Fibroblast of lung (primary cell): ENCODE measurements at regions not wholly inside any gene's neighbourhood (a gene's known extent, or its start where the extent isn't known, plus 50 kb on each side); places are given as distances from the start of the nearest gene placed in this dataset.

Source experiments
- EZH2 ChIP-seq: IDR thresholded peaks from 2 replicates; pipeline ENCODE4 v1.5.1; 2012; ENCODE audit warnings: low read length, control low read depth, mild to moderate bottlenecking; ENCODE audit errors: missing control alignments
- TF ChIP-seq, protein P1 (sequence below), 2 donors: IDR thresholded peaks in 1 of 2; conservative IDR thresholded peaks in 1 of 2; 1 replicate in 1 of 2; 2 replicates in 1 of 2; pipeline ENCODE4 v1.5.1; 2011 to 2012; ENCODE audit warnings: low read length in 2 of 2, control low read depth in 1 of 2, inconsistent platforms in 1 of 2, low read depth in 1 of 2, mild to moderate bottlenecking in 1 of 2

DNA sequence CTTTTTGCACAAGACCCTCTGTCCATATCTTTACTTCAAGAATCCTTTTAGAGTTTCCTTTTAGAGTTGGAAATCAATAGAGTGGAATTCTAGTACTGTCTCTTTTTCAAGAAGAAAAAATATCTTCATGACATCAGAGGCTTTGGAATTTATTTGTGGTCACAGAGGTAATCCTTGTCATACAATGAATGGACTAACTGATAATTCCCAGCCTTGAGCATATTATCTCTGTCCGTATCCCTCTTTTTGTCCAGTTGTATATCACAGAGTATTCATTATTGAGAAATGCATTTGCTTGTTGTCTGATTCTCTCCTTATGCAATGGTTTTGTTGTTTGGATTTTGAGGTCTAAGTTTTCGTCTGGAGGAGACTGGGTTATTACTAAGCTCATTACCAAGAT is 82.0 kb upstream of the HAPLN1 start:
- TF ChIP-seq, protein P1, sequence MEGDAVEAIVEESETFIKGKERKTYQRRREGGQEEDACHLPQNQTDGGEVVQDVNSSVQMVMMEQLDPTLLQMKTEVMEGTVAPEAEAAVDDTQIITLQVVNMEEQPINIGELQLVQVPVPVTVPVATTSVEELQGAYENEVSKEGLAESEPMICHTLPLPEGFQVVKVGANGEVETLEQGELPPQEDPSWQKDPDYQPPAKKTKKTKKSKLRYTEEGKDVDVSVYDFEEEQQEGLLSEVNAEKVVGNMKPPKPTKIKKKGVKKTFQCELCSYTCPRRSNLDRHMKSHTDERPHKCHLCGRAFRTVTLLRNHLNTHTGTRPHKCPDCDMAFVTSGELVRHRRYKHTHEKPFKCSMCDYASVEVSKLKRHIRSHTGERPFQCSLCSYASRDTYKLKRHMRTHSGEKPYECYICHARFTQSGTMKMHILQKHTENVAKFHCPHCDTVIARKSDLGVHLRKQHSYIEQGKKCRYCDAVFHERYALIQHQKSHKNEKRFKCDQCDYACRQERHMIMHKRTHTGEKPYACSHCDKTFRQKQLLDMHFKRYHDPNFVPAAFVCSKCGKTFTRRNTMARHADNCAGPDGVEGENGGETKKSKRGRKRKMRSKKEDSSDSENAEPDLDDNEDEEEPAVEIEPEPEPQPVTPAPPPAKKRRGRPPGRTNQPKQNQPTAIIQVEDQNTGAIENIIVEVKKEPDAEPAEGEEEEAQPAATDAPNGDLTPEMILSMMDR (conservative IDR thresholded peaks at IDR 0.05 in 1 of 2, IDR thresholded peaks at IDR 0.05 in 1 of 2; ENCODE audit: low read depth in 1 of 2, low read length in 2 of 2), result no peak
- TF ChIP-seq EZH2, result no peak
